ENCODE measurements at regions not wholly inside any gene's neighbourhood (a gene's known extent, or its start where the extent isn't known, plus 50 kb on each side); places are given as distances from the start of the nearest gene placed in this dataset.
"Not testable (repeated sequence)": the region's sequence is repeated elsewhere in the genome, so short reads cannot be mapped to it uniquely, and the experiment has no call there.

DNA sequence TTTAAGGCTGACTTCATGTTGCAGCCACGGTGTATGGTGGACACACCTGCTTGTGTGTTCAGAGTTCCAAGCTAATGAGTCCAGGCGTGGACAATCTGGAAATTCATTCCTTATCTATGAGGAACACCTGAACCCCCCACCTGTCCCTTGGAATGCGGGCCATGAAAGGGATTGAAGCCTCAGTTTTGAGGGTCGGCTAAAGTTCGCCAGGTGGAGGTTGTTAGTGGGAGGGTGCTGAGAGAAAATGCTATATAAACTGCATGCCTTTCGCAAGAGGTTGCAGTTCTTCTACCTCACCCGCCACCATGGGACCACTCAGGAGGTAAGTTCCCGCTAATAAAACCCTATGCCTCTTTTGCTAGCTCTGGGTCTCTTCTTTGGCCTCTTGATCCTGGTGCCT is 348.0 kb downstream of the BCL11B start:
- in situ Hi-C loops (cut with MboI; ENCODE audit: low sequenced_read_pairs): no loop called here

DNA sequence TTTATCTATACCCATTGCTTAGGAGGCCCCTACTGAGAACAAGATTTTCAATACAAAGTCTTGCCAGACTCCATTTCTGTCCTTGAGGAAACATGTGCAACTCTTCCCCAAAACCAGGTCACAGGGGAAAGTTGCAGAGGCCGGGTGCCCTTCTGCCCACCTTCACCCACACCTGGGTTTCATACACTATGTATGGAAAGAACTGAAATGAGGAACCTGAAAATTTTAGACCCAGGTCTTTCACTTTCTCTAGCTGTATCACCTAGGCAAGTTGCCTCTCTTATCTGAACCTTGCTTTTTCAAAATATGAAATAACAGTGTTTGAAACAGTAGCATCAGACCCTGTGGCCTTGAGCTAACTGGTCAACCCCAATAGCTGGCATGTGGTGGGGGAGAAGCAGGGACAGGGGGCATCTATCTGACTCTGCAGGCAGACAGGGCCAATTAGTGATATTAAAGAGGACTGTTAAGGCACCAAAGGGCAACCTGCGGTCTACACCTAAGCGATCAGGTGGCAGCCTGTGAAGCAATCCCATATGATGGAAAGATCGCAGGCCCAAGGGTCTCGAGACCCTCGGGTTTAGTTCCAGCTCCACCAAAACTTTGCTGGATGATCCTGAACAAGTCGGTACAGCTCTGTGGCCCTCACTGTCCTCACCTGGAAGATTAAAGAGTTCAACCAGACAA is 346.5 kb downstream of the BCL11B start:
- in situ Hi-C loops (cut with MboI; ENCODE audit: low sequenced_read_pairs): no loop called here

DNA sequence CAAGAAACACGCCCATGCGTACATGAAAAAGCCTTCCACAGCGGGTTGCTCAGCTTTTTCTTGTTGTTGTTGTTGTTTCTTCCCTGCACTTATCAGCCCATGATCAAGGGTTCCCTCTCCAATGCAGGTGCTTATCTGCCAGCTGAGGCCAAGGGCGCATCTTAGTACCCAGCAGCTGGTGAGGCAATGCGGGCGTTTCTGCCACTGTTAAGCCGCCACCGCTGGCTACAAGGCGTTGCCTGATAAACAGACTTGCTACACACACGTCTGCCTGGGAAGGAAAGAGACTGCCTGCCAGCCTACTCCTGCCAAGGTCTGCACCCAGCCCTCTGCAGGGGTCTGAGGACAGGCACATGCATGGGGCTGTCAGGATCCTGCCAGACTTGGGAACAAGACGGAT is 345.9 kb downstream of the BCL11B start:
- in situ Hi-C loops (cut with MboI; ENCODE audit: low sequenced_read_pairs): no loop called here

DNA sequence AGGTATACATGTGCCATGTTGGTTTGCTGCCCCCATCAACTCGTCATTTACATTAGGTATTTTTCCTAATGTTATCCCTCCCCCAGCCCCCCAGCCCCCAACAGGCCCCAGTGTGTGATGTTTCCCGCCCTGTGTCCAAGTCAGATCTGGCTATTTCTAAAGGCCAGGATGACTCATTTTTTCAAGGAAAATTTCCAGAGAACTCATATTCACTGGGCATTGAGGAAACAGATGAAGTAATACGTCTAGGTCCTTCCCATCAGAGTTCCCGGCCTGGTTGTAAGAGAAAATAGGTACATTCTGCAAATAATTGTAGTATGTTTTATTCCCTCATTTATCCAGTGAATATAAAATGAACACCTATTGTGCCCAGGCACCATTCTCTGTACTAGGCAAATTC is 345.2 kb downstream of the BCL11B start:
- in situ Hi-C loops (cut with MboI; ENCODE audit: low sequenced_read_pairs): no loop called here

- in situ Hi-C loops (cut with MboI; ENCODE audit: low sequenced_read_pairs): no loop called here
These were observed 344.0 kb downstream of the BCL11B start for GRCh38 chr14:98927986-98928385.

GRCh38 chr14:98928418-98928817 is 343.6 kb downstream of the BCL11B start:
- in situ Hi-C loops (cut with MboI; ENCODE audit: low sequenced_read_pairs): no loop called here

- in situ Hi-C loops (cut with MboI; ENCODE audit: low sequenced_read_pairs): no loop called here
These were observed 340.9 kb downstream of the BCL11B start for GRCh38 chr14:98931126-98931525.

- in situ Hi-C loops (cut with MboI; ENCODE audit: low sequenced_read_pairs): no loop called here
These were observed 340.1 kb downstream of the BCL11B start for GRCh38 chr14:98931911-98932310.

DNA sequence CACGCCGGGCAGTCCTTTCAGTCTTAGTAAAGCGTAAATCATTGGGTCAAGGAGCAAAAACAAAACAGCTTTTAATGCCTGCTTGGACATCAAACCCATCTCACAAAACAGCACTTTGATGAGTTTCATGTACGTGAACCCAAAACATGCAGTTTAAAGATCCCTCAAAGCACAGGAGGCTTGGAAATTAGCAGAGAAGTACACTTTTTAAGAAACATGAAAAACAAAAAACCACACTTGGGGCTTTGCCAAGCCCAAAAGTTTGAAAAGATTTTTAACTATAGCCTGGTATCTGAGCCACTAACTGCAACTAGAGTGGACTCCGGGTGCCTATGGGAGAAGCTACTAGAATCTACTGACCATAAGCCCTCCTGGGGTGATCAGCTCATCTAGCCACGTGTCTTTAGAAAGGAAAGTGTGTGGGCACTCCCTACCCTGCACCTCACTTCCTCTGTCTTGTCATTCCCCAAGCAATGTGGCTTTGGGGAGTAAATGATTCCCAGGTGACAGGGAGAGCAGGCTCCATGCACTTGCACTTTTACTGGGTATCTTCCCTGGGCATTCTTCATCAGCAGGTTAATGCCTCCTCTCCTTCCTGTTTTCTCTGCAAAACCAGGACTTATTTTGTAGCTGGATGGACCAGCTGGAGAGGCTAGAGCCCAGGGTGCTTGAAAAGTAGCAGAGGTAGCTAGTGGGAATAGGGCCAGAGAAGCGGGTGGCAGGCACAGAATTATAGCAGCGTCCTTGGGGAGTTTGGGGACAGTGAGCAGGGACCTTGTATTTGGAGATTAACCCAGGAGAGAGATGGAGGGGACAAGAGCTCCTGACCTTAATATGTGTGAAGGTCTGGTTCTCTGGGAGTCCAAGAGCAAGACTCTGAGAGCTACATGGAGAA is 339.3 kb downstream of the BCL11B start:
- in situ Hi-C loops (cut with MboI; ENCODE audit: low sequenced_read_pairs): no loop called here

DNA sequence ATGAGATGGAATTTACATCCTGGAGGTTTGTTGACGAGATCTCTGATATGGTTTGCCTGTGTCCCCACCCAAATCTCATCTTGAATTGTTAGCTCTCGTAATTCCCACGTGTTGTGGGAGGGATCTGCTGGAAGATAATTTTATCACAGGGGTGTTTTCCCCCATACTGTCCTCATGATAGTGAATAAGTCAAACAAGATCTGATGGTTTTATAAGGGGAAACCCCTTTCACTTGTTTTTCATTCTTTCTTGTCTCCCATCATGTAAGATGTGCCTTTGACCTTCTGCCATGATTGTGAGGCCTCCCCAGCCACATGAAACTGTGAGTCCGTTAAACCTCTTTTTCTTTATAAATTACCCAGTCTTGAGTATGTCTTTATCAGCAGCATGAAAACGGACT is 337.4 kb downstream of the BCL11B start:
- in situ Hi-C loops (cut with MboI; ENCODE audit: low sequenced_read_pairs): not testable (repeated sequence)

DNA sequence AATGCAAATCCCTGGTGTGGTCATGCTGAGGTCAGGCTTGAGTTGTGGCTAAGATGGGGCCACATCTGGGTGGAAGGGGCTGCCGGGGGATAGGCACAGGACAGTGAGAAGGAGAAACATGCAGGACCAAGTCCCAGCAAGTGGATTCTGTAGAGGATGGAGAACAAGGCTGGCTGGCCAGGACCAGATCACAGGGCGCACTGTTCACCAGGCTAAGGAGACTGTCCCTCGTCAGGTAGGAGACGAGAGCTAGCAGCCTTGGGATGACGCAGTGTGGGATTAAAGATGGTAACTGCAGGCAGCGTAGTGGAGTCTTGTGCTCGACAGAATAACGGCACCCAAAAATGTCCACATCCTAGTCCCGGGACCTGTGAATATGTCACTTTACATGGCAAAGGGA is 336.1 kb downstream of the BCL11B start:
- in situ Hi-C loops (cut with MboI; ENCODE audit: low sequenced_read_pairs): no loop called here

DNA sequence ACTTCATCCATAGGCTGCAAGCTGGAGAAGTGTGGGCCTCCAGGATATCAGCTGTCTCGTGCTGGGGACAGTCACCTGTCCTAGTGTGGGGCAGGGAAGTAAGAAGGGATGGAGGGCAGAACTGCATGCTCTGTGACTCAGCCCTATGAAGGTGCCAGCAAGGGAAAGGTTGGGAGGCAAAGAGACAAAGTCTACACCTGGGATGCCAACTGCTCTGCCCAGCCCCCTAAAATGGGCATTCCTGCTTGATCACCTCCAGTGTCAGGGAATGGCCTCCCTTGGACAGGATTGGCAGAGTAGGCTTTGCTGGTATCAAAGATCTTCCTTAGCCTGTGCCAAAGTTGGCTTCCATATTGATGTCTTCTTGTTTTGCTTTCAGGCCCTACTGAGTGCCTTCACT is 335.0 kb downstream of the BCL11B start:
- in situ Hi-C loops (cut with MboI; ENCODE audit: low sequenced_read_pairs): no loop called here

GRCh38 chr14:98937712-98938505 is 334.1 kb downstream of the BCL11B start:
- in situ Hi-C loops (cut with MboI; ENCODE audit: low sequenced_read_pairs): no loop called here

- in situ Hi-C loops (cut with MboI; ENCODE audit: low sequenced_read_pairs): no loop called here
These were observed 331.1 kb downstream of the BCL11B start for GRCh38 chr14:98940693-98941437.

- in situ Hi-C loops (cut with MboI; ENCODE audit: low sequenced_read_pairs): no loop called here
These were observed 330.5 kb downstream of the BCL11B start for GRCh38 chr14:98941481-98941880.

DNA sequence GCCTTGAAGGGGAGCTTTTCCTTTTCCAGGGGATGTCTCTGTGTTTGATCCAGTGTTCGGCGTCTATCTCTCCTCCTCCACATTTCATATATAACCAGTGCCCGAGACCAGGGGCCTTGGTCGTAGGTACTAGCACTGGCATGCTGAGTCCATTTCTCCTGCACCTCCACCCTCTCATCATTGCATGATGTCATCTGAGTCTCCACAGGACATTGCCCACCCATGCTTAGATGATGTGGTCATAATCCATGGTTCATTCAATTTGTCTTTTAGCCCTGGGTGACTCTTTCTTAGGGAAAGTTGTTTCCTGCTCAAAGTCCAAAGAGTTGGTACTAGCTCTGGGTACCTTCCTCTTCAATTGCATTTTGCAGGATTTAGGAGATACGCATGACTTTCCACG is 328.1 kb downstream of the BCL11B start:
- in situ Hi-C loops (cut with MboI; ENCODE audit: low sequenced_read_pairs): no loop called here

DNA sequence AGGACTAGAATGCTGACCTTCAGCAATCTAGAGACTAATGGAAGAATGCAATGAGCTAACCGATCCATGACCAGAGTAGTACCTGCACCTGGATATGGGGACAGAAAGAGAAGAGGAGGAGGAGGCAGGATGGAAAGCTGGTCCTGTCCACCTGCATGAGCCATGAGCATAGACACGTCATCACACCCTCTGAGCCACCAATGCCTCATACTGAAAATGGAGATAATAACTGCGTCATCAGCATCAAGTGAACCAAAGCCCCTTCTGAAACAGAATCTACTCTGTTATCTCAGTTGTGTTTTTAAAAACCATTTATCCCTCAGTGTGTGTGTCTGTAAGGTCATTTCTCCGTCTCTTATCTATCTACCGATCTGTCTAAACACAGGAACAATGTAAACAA is 327.0 kb downstream of the BCL11B start:
- in situ Hi-C loops (cut with MboI; ENCODE audit: low sequenced_read_pairs): no loop called here

- in situ Hi-C loops (cut with MboI; ENCODE audit: low sequenced_read_pairs): no loop called here
These were observed 326.1 kb downstream of the BCL11B start for GRCh38 chr14:98945611-98946570.

- in situ Hi-C loops (cut with MboI; ENCODE audit: low sequenced_read_pairs): no loop called here
These were observed 325.1 kb downstream of the BCL11B start for GRCh38 chr14:98946940-98947339.

Data from HL-60/S4 (cell line).